ENCODE measurements at regions not wholly inside any gene's neighbourhood (a gene's known extent, or its start where the extent isn't known, plus 50 kb on each side); places are given as distances from the start of the nearest gene placed in this dataset.

DNA sequence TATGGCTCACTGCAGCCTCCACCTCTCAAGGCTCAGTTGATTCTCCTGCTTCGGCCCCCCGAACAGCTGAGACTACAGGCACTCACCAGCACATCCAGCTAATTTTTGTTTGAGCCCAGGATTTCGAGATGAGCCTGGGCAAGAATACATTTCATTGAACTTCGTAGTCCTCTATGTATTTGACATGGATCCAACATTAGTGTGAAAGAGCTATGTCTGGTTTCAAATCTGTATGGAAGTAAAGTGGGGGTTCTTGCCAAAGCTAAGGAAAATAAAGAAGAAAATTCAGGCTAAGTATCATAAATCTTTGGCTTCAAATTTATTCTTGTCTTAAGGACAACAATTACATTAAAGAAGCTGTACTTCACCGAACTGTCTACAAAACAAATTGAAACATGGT lies 1291.7 kb upstream of the CRIM1 start:
- Histone ChIP-seq H3K27ac (ENCODE audit: control insufficient read depth, insufficient read depth) (no peak overlapping the region), H3K9me3 (replicated peaks; ENCODE audit: control insufficient read depth, insufficient read depth, low read length) (no peaks in the 10 kb centered on the region), H3K4me3 (no peak overlapping the region), H3K27me3 (replicated peaks in 1 of 2; ENCODE audit: control insufficient read depth in 2 of 2, insufficient read depth in 2 of 2, low read length in 1 of 2) (no peaks in the 10 kb centered on the region), H4K20me1 (ENCODE audit: control insufficient read depth, insufficient read depth) (no peaks in the 10 kb centered on the region), H3K9ac (ENCODE audit: control insufficient read depth, insufficient read depth, low read length) (no peak overlapping the region), H3K36me3 (ENCODE audit: control insufficient read depth in 2 of 2, insufficient read depth in 2 of 2, low read length in 1 of 2) (no peaks in the 10 kb centered on the region), H3K4me2 (ENCODE audit: control insufficient read depth, insufficient read depth) (no peak overlapping the region), H3K4me1 (ENCODE audit: control insufficient read depth, insufficient read depth, low read length) (no peaks in the 10 kb centered on the region), H3K79me2 (ENCODE audit: control insufficient read depth, insufficient read depth, low read length) (no peaks in the 10 kb centered on the region), H2AFZ (ENCODE audit: control insufficient read depth, low read depth, low read length) (no peak overlapping the region)
- ChIA-PET SMC1A (ENCODE audit: uncharacterized antibody, unreplicated experiment) (no interaction called here), POLR2A (no interaction called here), RAD21 (ENCODE audit: unreplicated experiment) (no interaction called here), CTCF (no interaction called here)
- WGBS (ENCODE audit: insufficient coverage, insufficient replicate concordance, low lambda C conversion rate, missing lambda C conversion rate): 11% methylated on average over 5 of the region's 5 CpGs
- FAIRE-seq (no peak), DNase-seq (ENCODE audit: low read depth, low spot score) (no peak), ATAC-seq (no peak)
- intact Hi-C loops (cut with micrococcal nuclease; ENCODE audit: unreplicated experiment): no loop called here
- in situ Hi-C loops (cut with MboI): no loop called here
- TF ChIP-seq ZNF622 (IDR thresholded peaks at IDR 0.05): no peak
- TF ChIP-seq NRF1 (conservative IDR thresholded peaks at IDR 0.05; ENCODE audit: low read depth, low read length): no peak
- no peak for TF ChIP-seq BCL11A (IDR thresholded peaks at IDR 0.05; ENCODE audit: low read depth, low read length)
- TF ChIP-seq SMAD1 (IDR thresholded peaks at IDR 0.05; ENCODE audit: low read depth, partially characterized antibody): no peak
- TF ChIP-seq, protein P1, sequence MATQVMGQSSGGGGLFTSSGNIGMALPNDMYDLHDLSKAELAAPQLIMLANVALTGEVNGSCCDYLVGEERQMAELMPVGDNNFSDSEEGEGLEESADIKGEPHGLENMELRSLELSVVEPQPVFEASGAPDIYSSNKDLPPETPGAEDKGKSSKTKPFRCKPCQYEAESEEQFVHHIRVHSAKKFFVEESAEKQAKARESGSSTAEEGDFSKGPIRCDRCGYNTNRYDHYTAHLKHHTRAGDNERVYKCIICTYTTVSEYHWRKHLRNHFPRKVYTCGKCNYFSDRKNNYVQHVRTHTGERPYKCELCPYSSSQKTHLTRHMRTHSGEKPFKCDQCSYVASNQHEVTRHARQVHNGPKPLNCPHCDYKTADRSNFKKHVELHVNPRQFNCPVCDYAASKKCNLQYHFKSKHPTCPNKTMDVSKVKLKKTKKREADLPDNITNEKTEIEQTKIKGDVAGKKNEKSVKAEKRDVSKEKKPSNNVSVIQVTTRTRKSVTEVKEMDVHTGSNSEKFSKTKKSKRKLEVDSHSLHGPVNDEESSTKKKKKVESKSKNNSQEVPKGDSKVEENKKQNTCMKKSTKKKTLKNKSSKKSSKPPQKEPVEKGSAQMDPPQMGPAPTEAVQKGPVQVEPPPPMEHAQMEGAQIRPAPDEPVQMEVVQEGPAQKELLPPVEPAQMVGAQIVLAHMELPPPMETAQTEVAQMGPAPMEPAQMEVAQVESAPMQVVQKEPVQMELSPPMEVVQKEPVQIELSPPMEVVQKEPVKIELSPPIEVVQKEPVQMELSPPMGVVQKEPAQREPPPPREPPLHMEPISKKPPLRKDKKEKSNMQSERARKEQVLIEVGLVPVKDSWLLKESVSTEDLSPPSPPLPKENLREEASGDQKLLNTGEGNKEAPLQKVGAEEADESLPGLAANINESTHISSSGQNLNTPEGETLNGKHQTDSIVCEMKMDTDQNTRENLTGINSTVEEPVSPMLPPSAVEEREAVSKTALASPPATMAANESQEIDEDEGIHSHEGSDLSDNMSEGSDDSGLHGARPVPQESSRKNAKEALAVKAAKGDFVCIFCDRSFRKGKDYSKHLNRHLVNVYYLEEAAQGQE (IDR thresholded peaks at IDR 0.05; ENCODE audit: low read depth, low read length): no peak
- TF ChIP-seq, protein P2, sequence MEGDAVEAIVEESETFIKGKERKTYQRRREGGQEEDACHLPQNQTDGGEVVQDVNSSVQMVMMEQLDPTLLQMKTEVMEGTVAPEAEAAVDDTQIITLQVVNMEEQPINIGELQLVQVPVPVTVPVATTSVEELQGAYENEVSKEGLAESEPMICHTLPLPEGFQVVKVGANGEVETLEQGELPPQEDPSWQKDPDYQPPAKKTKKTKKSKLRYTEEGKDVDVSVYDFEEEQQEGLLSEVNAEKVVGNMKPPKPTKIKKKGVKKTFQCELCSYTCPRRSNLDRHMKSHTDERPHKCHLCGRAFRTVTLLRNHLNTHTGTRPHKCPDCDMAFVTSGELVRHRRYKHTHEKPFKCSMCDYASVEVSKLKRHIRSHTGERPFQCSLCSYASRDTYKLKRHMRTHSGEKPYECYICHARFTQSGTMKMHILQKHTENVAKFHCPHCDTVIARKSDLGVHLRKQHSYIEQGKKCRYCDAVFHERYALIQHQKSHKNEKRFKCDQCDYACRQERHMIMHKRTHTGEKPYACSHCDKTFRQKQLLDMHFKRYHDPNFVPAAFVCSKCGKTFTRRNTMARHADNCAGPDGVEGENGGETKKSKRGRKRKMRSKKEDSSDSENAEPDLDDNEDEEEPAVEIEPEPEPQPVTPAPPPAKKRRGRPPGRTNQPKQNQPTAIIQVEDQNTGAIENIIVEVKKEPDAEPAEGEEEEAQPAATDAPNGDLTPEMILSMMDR (IDR thresholded peaks at IDR 0.05 in 2 of 3, conservative IDR thresholded peaks at IDR 0.05 in 1 of 3; ENCODE audit: control insufficient read depth in 2 of 3, extremely low read depth in 1 of 3, insufficient read depth in 1 of 3, low read depth in 3 of 3, low read length in 3 of 3): no peak
- no peak for TF ChIP-seq POLR2A (IDR thresholded peaks at IDR 0.05; ENCODE audit: low read depth, low read length)
- TF ChIP-seq EED (IDR thresholded peaks at IDR 0.05; ENCODE audit: low read depth): no peak
- no TSS peak for BruUV-seq (replicated peaks)

All from GM12878 (cell line).